Ovary (tissue), 7 donors: ENCODE measurements at regions not wholly inside any gene's neighbourhood (a gene's known extent, or its start where the extent isn't known, plus 50 kb on each side); places are given as distances from the start of the nearest gene placed in this dataset.

Experiments used
- DNase-seq, 5 donors: peaks; one replicate each; pipeline ENCODE4 v3.0.0-alpha.2; 2019 to 2020
- H3K27ac ChIP-seq, 2 donors: fragments of 200-600 bp; one replicate each; pipeline versions ENCODE4 v1.5.1 to v1.8.0; 2019 to 2022
- H3K27me3 ChIP-seq: fragments of 200-600 bp; one replicate; pipeline ENCODE4 v1.8.0; 2022
- H3K36me3 ChIP-seq: fragments of 200-600 bp; sonication (generic); one replicate; pipeline ENCODE4 v1.5.1; 2019
- H3K4me1 ChIP-seq: one replicate; pipeline ENCODE4 v1.8.1; 2013; ENCODE audit warnings: mild to moderate bottlenecking, moderate library complexity; ENCODE audit not compliant: insufficient read depth
- H3K4me3 ChIP-seq: fragments of 200-600 bp; sonication (generic); one replicate; pipeline ENCODE4 v1.5.1; 2017
- H3K9me3 ChIP-seq, 2 donors: fragments of 200-600 bp in 1 of 2; sonication (generic) in 1 of 2; one replicate each; pipeline versions ENCODE4 v1.5.1 to v1.8.1; 2013 to 2019; ENCODE audit warnings: mild to moderate bottlenecking in 1 of 2, moderate library complexity in 1 of 2
- EP300 ChIP-seq: sonication (generic); formaldehyde crosslinking; IDR thresholded peaks from one replicate; pipeline ENCODE4 v1.6.1; 2017; ENCODE audit warnings: antibody characterized with exemption
- POLR2A ChIP-seq: fragments of 450-650 bp; IDR thresholded peaks from one replicate; pipeline ENCODE4 v1.6.1; 2017; ENCODE audit warnings: antibody characterized with exemption, mild to moderate bottlenecking, moderate library complexity
- WGBS, 3 donors: extraction: QIAGEN DNeasy Blood & Tissue Kit in 1 of 3; methylation state at CpG; one replicate each; pipeline versions ENCODE4 v1.1.5 to v1.1.7; 2013 to 2017; 5-methylcytosine and 5-hydroxymethylcytosine counted together
- intact Hi-C, 4 donors: fragments of 100-400 bp; cut with DNase I; formaldehyde crosslinking; loops; one replicate each; pipeline versions ENCODE4 v1.11.0 to v1.15.1; 2022 to 2023
- TF ChIP-seq, protein P1 (sequence below), 3 donors: fragments of 450-650 bp in 2 of 3; fragments of 200-600 bp in 1 of 3; IDR thresholded peaks; one replicate each; pipeline versions ENCODE4 v1.5.1 to v1.8.0; 2016 to 2022; ENCODE audit warnings: antibody characterized with exemption in 3 of 3, mild to moderate bottlenecking in 1 of 3
- donor health status: DM: no; HTN: no; CAD: no; lungs with moderate emphysema.
- donor health status: DM: no; HTN: no; CAD: no.
- donor health status: Bipolar disorder and iron deficiency.
- donor health status: DM: no; HTN: no; CAD: no.
- donor health status: DM: yes; HTN: yes; CAD: no.

DNA sequence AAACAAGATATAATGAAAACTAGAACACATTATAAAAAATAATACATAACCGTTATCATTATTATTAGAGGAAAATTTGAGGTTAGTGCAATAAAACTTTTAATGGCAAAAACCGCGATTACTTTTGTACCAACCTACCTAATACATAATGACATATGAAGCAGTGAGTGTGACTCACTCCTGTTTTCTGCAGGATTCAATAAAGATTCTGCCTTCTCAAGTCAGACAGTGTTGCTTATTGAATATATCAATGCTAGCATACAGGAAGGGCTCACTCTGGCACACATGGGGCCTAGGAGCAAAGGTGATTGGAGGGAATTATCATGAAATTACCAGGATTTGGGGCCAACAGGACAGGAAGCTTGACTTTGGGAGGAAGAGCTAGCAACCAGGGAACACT, 230.8 kb upstream of the CEP162 start:
- TF ChIP-seq, protein P1, sequence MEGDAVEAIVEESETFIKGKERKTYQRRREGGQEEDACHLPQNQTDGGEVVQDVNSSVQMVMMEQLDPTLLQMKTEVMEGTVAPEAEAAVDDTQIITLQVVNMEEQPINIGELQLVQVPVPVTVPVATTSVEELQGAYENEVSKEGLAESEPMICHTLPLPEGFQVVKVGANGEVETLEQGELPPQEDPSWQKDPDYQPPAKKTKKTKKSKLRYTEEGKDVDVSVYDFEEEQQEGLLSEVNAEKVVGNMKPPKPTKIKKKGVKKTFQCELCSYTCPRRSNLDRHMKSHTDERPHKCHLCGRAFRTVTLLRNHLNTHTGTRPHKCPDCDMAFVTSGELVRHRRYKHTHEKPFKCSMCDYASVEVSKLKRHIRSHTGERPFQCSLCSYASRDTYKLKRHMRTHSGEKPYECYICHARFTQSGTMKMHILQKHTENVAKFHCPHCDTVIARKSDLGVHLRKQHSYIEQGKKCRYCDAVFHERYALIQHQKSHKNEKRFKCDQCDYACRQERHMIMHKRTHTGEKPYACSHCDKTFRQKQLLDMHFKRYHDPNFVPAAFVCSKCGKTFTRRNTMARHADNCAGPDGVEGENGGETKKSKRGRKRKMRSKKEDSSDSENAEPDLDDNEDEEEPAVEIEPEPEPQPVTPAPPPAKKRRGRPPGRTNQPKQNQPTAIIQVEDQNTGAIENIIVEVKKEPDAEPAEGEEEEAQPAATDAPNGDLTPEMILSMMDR (IDR thresholded peaks at IDR 0.05), result no peak
- TF ChIP-seq POLR2A (no peak), EP300 (no peak)
- Histone ChIP-seq H3K9me3 (no peaks in the 10 kb centered on the region), H3K27me3 (no peaks in the 10 kb centered on the region), H3K27ac (no peak overlapping the region), H3K4me1 (no peaks in the 10 kb centered on the region), H3K36me3 (no peaks in the 10 kb centered on the region), H3K4me3 (no peak overlapping the region)
- intact Hi-C loops, result no loop called here
- 87 to 95% (median 94%) methylated on average over 3 of the region's 3 CpGs for WGBS, 3 donors
- DNase-seq, result no peak

DNA sequence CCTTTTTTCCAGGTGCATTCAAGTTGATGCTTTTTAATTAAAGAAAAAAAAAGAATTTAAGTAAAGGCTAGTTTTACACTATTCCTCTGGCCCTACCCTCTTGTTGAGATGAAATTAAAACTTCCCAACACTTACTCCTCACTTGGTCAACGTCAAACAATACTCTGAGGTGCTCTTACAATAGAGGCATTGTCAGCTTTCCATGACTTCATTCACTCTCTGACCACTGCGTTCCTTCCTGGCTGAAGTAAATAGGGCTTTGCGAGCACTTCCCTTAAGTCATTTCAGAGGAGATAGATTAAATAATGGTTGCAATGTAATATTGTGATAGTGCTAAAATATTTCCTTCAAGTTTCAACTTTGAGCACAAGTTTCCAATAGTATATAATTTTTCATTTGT, 229.8 kb upstream of the CEP162 start:
- Histone ChIP-seq H3K4me3 (no peak overlapping the region), H3K4me1 (no peaks in the 10 kb centered on the region), H3K36me3 (no peaks in the 10 kb centered on the region), H3K27me3 (no peaks in the 10 kb centered on the region), H3K27ac (no peak overlapping the region), H3K9me3 (no peaks in the 10 kb centered on the region)
- intact Hi-C loops, result no loop called here
- no peak for TF ChIP-seq EP300
- TF ChIP-seq, protein P1 (IDR thresholded peaks at IDR 0.05), result no peak
- TF ChIP-seq POLR2A, result no peak
- no peak for DNase-seq
- 57 to 76% (median 73%) methylated on average over 3 of the region's 3 CpGs for WGBS, 3 donors

DNA sequence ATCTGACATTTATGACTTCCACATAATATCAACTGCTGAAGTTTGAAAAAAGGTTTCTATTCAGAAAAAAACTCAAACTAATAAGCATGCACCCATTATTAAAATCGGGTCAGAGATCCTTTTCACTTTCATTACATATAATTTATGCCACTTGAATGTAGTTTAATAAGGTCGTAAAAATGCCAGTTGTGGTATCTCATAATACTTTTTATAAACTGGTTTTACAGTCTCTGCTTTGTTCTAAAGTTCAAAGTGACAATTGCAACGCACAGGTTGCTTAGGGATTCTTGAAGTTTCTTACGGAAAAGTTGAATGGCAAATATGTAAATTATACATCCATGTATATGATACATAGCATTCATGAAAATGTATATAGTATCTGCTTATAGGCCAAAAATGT, 229.4 kb upstream of the CEP162 start:
- Histone ChIP-seq H3K27me3 (no peaks in the 10 kb centered on the region), H3K4me1 (no peaks in the 10 kb centered on the region), H3K36me3 (no peaks in the 10 kb centered on the region), H3K27ac (no peak overlapping the region), H3K4me3 (no peak overlapping the region), H3K9me3 (no peaks in the 10 kb centered on the region)
- intact Hi-C loops, result no loop called here
- DNase-seq, result no peak
- WGBS, 3 donors, result 61 to 76% (median 71%) methylated on average over 4 of the region's 4 CpGs
- no peak for TF ChIP-seq POLR2A
- TF ChIP-seq EP300, result no peak
- TF ChIP-seq, protein P1 (IDR thresholded peaks at IDR 0.05), result no peak

DNA sequence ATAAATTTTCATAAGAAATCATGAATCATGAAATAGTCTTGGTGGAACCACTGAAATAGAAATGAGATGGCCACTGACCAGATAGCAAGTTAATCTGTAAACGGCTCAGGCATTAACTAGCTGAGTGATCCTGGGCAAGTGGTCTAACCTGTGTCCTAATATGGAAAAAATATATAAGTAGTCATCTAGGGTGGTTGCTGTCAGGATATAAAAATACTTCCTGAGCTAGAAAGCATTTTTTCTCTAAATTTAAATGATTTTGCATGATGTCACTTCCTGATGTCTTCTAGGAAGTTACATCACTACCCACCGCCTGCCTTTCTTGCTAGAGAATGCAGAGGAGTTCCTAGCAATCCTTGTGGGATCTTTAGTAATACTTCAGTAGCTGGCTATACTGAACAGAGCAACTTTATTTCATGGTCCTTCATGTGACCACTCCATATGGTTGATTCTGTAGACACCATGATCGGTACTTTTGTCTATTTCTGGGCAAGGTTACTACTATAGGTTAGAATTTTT, 228.1 kb upstream of the CEP162 start:
- WGBS, 3 donors, result 52 to 56% (median 55%) methylated on average over 3 of the region's 3 CpGs
- no peak overlapping the region for H3K27ac ChIP-seq
- intact Hi-C loops, result no loop called here

DNA sequence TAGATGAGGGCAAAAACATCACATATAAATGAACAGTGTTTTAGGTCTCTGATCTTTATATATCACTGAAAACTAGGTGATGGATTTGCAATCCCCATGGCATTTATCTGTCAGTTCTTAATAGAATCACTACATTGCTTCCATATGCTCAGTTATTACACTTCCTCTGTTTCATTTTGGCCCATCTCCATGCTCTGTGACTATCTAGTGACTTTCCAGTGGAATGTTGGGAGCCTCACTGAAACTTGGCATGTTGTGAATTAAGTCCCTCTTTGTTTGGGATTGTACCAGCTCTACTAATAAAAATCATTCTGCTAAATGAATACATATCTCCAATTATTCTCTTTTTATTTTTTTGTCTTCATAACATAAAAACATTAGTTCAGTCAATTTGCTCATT, 226.1 kb upstream of the CEP162 start:
- no peak for TF ChIP-seq EP300

More for the DNA sequence above, 228.1 kb upstream of the CEP162 start:
- no peak for DNase-seq
- no peak for TF ChIP-seq POLR2A
- H3K9me3 ChIP-seq, result no peaks in the 10 kb centered on the region
- H3K4me3 ChIP-seq, result no peak overlapping the region
- H3K27me3 ChIP-seq, result no peaks in the 10 kb centered on the region
- no peaks in the 10 kb centered on the region for H3K36me3 ChIP-seq
- no peaks in the 10 kb centered on the region for H3K4me1 ChIP-seq

More for the DNA sequence above, 226.1 kb upstream of the CEP162 start:
- H3K4me3 ChIP-seq, result no peak overlapping the region
- no peaks in the 10 kb centered on the region for H3K9me3 ChIP-seq
- no peaks in the 10 kb centered on the region for H3K36me3 ChIP-seq
- no peak for DNase-seq
- intact Hi-C loops, result no loop called here
- H3K27ac ChIP-seq, result no peak overlapping the region
- no peaks in the 10 kb centered on the region for H3K4me1 ChIP-seq
- H3K27me3 ChIP-seq, result no peaks in the 10 kb centered on the region
